ENCODE measurements at regions not wholly inside any gene's neighbourhood (a gene's known extent, or its start where the extent isn't known, plus 50 kb on each side); places are given as distances from the start of the nearest gene placed in this dataset.
A peak's percentile ranks its signal among the peaks of the same experiment; 100 is the strongest.

DNA sequence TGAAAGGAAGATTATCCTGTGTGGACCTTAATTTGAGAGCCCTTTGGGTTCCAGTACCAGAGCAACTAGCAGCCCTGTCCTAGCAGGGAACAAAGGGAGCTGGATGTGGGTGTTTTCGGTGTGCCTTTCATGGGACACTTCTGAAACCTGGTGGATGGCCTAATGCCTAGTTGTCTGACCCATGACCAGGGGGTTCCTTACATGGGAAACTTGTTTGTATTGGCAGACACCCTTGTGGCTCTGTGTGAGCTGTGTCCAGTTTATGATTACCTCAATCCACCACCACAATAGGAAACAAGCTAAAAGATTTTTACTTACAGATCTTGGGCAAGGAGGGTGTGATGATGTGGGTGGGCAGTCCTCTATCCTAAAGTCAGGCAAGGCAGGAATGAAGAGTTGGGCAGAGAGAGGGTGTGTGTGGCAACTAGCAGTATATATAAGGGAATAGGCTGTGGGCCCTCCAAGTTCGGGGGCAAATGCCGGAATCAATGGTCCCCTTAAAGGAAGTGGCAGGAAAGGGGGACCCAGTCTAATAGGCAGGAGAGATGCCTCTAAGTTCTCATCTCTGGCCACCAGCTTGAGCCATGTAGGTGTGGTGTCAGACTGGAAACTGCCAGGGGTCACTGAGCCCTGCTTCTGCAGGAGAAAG lies 264.6 kb downstream of the QKI start:
- no peak for DNase-seq (ENCODE audit: low read depth in 4 of 4, low spot score in 3 of 4)

DNA sequence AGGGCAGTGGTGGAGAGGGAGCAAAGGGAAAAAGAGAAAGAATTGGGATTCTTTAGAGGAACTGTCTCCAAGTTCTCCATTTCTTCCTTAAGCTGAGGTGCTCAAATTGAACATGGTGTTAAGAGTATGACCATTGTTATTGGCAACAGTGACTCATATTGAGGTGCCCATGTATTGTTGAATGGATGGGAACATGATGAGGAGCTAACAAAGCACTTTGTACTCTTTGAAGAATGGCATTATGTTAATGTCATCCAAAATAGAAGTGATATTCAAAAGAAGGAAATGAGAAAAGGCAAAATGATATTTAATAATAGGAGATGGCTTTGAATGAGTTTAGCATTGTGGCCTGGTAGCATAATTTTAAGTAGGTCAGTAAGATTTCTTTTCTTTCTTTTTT lies 261.1 kb downstream of the QKI start:
- DNase-seq (ENCODE audit: low read depth in 4 of 4, low spot score in 3 of 4) = no peak

DNA sequence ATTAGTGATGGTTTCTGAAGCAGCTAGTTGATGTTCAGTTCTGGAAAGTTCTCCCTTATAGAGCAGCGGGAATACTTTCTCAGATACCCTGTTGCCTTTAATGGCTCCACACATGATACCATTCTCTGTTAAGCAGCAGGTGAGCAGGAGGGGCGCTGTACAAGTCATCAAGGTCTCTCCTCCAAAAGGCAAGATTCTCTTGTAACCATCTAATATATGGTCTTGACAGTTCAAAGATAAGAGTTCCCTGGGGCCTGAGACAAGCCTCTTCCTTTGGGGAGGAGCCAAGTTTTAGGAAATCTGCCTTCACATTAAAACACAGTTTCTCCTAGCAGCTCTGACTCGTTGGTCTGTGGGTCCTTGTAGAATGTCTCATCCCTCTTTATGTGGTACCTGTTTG lies 258.2 kb downstream of the QKI start:
- DNase-seq (ENCODE audit: low read depth in 4 of 4, low spot score in 3 of 4) = no peak

DNA sequence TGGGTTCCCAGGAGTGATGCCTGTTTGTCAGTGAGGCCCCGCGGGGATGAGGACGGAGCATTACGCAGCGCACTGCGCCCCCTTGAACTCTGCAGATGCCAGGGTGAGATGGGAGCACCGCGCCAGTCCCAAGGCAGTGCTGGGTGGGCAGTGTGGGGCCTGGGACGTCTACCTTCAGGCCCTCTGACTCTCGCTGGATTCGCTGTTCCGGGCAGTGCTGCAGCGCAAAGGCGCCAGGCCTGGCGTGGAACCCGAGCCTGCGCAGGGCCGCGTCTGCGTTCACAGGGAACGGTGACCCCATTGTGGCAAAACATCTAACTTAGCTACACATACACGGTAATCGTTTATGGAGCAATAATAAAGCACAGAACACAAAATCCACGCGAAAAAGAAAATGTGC lies 257.3 kb downstream of the QKI start:
- DNase-seq (ENCODE audit: low read depth in 4 of 4, low spot score in 3 of 4) = no peak

DNA sequence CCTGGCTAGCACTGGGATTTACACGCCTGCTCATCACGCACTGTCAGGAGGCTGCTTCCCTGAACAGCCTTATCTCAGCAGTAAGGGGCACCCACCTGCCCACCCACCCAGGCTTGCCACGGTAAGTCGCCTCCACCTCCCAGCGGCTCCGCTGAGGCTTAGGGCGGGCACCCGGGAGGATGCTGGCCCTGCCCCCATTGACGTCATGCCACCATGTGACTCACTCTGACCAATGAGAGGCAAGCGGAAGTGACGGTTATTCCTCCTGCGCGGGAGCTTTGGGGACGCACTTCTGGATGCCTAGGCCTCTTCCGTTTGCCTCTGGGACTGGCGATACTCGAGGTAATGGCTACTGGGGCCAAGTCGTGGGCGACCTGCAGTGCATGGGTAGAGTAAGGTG lies 256.8 kb downstream of the QKI start:
- no peak for DNase-seq (ENCODE audit: low read depth in 4 of 4, low spot score in 3 of 4)

DNA sequence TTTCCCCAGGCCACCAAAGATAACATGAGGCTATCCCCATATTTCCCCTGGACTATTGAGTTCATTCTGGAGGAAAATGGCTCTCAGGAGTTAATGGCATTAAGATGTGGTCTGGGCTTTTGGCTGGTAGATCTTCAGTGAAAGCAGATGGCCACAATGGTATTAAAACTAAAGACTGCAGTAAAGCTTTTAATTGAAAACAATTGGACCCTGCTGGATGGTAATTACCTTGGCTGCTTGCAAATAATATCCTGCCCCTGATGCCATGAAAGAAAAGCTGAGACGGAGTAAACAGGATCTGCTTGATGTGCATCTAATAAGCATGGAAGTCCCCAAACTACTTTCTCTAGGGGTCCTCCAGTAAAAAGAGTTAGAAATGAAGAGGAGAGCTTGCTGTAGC lies 255.8 kb downstream of the QKI start:
- no peak for DNase-seq (ENCODE audit: low read depth in 4 of 4, low spot score in 3 of 4)

DNA sequence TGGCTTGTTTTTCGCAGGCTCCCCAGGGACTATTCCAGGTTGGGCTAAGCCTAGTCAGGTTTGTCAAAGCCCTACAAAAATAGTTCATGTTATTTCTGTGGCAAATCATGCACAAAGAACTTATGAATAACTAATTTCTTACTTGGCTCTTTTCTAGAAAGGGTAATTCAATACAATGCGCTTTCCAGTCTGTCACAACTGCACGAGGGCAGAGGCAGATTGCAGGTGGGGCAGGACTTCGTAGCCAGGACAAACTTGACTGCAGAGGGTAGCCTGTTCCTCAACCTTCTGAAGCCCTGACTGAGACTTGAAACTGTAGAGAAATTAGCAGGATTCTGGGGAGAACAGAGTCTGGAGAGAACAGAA lies 253.5 kb downstream of the QKI start:
- no peak for DNase-seq (ENCODE audit: low read depth in 4 of 4, low spot score in 3 of 4)

DNA sequence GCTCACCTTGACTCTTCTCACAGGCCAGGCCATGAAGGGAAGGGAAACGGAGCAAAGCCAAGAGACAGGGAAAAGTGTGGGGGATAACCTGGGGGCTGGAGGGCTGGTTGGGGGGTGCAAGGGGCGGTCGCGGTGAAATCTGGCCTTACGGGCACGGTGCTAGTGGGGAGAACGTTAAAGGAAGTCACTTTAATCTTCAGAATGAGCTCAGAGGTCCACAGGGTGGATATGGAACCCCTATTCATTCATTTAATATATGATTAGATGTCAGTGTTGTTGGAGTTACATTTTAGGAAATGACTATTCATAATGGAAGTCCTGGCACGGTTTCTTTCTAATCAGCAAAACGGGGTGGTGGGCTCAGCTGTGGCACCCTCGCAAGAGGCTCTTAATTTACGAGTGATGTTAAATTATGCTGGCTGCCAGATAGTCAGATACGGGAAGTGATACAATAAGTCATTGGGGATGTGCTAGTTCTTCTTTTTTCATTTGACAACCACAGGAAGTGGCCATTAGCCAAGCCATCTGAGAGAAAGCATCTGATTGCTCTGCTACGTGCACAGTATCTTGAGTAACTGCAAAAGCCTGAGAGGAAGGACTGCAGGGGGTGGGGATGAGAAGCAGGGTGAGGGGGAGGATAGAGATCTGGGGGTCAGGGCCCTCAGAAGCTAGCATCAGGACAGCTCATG lies 253.0 kb downstream of the QKI start:
- DNase-seq (ENCODE audit: low read depth in 4 of 4, low spot score in 3 of 4) = peak; percentile 12 to 28 (median 22)

DNA sequence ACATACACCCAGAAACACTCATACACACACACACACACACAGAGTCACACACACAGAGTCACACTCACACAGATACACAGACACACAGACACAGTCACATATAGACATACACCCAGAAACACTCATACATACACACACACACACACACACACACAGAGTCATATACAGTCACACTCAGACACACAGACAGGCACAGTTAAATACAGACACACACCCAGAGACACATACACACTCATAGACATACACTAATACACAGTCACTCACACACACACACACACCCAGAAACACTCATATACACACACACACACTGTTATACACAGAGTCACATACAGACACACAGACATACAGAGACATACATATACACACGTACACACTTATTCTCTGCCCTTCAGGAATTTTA lies 250.9 kb downstream of the QKI start:
- no peak for DNase-seq (ENCODE audit: low read depth in 4 of 4, low spot score in 3 of 4)

DNA sequence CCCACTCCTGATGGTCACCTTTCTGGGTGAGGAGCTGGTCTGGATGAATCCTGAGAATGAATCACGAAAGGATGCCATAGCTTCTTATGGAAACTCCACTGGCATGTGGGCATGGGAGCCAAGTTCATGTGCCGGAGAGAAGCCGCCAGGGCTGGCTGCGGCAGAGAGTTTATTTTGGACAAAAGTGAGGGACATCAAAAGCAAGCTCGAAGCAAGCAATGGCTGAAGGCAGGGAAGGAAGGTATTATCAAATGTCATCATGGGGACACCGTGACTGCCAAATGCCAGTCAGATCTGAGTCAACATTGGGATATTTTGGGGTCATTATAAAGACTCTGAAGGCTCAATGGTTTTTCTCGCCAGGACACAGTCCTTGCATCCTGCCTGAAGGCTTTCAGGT lies 249.1 kb downstream of the QKI start:
- no peak for DNase-seq (ENCODE audit: low read depth in 4 of 4, low spot score in 3 of 4)

DNA sequence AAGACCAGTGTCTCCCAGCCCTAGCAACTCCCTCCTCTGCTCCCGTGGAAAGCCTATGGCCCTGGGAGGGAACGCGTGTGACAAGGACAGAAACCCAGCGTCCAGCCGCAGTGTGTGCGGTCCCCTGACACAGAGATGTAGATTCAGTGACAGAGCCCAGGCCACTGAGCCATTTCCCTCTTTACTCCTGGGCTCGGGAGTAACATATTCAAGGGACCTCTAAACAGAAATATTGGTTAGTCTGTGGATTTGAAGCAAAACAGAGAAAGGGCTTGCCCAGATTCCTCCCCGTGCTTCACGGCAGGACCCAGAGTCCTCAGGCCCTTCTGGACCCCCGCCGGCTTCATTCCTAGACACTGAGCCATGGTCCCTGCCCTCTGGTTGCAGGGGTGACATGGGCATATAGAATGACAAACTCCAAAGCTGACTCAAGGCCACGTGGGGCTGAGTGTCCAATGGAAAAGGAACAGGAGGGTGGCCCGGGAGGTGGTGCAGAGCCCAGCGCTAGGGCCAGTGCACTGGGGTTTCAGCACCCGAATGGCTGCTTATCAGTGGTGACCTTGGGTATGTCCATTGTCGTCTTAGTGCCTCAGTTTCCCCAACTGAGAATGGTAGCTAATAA lies 248.2 kb downstream of the QKI start:
- no peak for DNase-seq (ENCODE audit: low read depth in 4 of 4, low spot score in 3 of 4)

DNA sequence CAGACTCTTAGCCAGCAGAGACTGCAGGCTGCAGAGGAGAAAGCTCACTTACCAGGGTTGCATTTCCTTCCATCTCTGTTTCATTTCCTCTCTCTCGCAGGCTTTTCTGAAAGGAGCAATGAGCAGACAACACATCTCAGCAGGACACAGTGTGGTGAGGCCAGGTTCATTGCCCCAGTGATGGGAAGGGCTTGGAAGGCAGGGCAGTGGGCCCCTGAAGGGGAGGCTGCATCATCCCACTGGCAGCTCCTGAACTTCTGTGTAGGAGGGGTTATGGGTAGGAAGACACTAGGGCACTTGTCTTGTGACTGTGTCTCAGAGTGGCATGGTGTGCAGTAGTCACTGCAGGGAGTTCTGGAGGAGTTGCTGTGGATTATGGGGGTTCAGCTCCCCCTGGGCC lies 246.8 kb downstream of the QKI start:
- no peak for DNase-seq (ENCODE audit: low read depth in 4 of 4, low spot score in 3 of 4)

DNA sequence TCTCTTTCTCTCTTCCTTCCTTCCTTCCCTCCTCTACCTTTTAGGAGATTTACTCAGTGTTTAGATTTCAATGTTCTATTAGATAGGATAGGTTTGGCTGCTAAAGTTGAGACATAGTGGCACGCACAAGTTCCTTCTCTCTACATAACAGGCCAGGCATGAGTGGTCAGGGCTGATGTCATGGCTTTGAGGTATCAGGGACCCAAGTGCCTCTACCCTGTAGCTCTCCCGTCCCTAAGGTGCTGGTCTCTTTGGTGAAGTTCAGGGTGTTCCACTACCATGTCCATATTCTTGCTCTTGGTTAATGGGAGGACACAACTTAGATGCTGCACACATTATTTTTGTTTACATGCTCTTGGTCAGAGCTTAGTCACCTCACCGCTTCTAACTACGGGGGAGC lies 245.3 kb downstream of the QKI start:
- no peak for DNase-seq (ENCODE audit: low read depth in 4 of 4, low spot score in 3 of 4)

DNA sequence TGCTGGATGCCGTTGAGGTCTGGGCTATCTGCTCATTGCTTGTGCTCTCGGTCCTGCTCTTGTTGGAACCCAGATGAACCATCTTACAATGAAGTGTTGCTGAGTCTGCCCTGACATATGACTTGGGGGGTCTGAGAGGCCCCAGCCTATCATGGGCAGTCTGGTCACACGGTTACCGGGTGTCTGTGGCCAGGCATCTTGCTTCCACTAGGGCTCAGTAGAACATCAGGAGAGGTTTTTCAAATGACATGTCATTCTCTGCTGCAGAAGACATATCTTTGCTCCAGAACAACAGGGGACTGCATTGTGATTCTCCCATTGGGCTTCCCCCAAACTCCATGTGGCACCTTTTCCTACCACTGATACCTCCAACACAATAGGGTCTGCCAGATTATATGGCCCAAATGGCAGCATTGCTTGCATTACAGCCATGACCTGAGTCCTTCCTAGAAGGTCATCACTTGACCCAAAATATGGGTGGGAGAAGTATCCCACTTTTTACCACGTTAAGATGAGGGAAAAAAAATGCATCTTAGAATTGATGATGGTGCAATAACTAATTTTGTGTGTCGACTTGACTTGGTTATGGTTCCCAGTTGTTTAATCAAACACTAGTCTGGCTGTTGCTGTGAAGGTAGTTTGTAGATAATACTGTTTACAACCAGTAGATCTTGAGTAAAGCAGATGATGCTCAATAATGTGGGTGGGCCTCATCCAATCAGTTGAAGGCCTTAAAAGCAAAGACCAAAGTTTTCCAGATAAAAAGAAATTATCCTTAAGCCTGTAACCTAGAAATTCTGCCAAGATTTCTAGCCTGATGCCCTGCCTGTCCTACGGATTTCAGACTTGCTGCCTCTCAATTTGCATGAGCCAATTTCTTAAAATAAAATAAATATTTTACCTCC lies 241.0 kb downstream of the QKI start:
- DNase-seq (ENCODE audit: low read depth in 4 of 4, low spot score in 3 of 4) = no peak

DNA sequence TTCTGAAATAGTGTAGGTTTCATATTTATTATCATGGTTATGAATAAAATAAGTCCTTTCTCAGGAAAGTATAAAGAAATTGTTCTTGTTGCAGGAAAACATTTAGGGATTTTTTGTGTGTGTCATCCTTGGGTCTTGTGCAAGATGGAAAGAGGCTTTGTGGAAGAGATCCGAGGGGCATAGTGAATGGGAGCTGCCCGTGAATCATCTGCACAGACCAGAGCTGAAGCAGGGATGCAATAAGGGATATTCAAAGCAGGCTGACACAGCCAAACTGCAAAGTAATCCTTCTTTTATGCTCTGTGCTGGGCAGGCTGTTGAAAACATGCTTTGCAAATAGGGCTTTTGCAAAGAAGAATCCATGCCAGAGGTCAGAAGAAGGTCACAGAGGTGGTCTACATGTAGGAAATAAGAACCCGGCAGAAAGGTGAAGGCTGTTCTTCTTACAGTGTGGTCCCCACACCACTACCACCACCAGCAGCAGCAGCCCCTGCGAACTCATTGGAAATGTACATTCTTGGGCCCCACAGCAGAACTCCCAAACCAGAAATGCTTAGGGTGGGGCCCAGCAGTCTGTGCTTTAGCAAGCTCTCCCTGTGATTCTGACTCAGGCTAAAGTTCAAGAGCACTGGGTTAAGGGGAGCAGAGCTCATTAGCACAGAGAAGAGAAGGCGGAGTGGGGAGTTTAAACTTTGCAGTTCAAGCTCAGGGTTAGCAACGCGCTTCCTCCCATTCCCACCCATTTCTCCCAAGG lies 237.6 kb downstream of the QKI start:
- no peak for DNase-seq (ENCODE audit: low read depth in 4 of 4, low spot score in 3 of 4)

DNA sequence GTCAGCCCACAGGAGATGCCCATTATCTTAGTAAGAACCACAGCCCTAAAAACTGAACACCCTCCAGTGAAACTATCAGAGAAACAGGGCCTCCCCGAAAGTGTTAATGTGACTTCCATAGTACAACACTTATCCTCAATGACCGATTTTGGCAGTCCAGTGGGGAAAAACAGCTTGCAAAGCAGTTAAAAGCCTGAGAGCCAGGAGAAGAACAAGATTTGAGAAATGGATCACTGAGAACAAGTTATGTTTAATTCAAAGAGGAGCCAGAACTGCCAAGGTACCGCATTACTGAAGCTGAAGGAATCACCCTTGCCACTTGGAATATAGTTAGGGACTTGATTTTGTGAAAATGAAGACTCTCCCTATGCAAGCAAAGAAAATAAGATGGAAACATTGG lies 236.9 kb downstream of the QKI start:
- no peak for DNase-seq (ENCODE audit: low read depth in 4 of 4, low spot score in 3 of 4)

DNA sequence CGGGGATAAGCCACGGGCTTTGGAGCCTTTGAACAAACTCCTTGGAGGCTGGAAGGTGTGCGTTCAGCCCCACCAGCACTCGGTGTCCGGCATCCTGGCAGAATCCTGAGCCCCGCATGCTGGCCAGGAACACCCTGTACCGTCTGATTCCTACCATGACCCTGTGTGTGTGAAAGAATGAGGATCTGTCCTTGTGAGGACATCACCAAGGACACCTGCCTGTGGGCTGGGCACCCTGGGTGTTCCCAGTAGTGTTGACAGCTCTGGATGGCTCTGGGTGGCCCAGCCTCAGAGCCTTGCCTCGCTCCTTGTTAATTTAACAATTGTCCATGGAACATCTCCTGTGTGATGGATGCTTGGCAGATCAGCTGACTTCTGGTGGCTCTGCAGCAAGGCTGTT lies 234.3 kb downstream of the QKI start:
- no peak for DNase-seq (ENCODE audit: low read depth in 4 of 4, low spot score in 3 of 4)

DNA sequence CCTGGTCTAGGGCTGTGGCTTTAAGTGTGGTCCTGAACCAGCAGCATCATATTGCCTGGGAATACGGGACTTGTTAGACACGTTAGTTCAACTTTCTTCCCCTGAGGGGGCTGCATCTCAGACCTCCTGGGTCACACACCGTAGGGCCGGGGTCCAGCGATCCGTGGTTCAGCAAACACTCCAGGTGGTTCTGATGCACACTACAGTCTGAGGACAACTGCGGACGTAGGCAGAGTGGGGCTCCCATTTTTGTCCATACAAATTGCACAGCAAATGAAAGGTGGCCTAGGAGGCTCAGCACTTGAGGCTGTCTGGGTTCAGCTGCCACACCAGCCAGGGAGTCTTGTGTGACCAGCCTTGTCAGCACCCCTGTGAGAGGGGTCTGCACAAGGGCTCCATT lies 233.1 kb downstream of the QKI start:
- DNase-seq (ENCODE audit: low read depth in 4 of 4, low spot score in 3 of 4) = no peak

DNA sequence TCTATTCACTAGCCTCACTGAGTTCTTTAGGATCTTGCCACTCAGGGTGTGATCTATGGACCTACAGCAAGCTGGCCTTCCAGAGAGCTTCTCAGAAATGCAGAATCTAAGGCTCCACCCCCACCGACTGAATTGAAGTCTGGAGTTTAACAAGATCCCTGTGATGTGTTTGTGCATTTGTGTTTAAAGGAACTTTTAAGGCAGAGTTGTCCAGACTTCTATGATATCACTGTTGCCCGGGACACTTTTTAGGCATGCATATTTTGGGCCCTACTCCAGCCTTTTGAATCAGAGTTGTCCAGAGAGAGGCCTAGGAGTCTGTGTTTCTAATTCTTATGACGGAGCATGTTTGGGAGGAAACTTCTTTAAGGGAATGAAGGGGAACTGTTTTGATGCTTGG lies 232.3 kb downstream of the QKI start:
- DNase-seq (ENCODE audit: low read depth in 4 of 4, low spot score in 3 of 4) = no peak

DNA sequence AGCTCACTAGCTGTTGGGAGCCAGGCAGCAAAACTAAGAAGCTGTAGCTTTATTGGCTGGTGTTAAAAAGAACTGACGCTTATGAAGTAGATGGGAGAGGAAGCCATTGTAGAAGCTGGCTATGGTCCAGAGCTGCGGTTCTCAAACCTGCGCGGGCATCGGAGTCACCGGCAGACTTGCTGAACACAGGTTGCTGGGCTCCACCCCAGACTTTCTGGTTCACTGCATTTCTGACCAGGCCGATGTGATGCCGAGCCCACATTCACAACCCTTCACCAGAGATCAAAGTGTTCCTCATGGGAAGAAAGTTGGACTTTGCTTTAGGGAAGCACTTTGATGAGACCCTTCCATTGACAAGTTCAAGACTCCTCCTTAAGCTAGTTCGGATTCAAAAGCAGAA lies 231.6 kb downstream of the QKI start:
- DNase-seq (ENCODE audit: low read depth in 4 of 4, low spot score in 3 of 4) = no peak

DNA sequence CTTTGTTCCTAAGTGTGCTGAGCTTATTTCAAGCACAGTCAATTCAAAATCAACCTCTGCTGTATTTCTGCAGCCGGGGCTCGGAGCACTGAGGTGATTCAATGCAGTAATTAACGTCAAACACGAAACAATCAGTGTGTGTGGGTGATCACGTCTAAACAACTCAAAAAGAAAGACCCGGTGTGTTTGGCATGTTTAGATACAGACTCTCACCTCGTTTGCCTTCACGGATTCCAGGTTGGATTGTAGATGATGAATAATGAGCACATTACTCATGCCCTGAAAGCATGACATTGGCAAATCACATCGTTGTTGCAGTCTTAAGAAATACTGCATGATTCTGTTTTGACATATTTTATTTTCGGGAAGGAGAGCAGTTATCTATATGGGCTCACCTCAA lies 231.0 kb downstream of the QKI start:
- DNase-seq (ENCODE audit: low read depth in 4 of 4, low spot score in 3 of 4) = no peak
